Breast epithelium (tissue), 4 donors: ENCODE measurements at regions not wholly inside any gene's neighbourhood (a gene's known extent, or its start where the extent isn't known, plus 50 kb on each side); places are given as distances from the start of the nearest gene placed in this dataset.

Experiments
- DNase-seq, 2 donors: peaks; one replicate each; pipeline ENCODE4 v3.0.0-alpha.2; 2019; ENCODE audit warnings: low spot score in 2 of 2
- H3K27ac ChIP-seq, 2 donors: fragments of 200-600 bp; sonication (generic) in 1 of 2; one replicate each; pipeline ENCODE4 v1.5.1; 2016 to 2019; ENCODE audit warnings: mild to moderate bottlenecking in 1 of 2
- H3K27me3 ChIP-seq, 2 donors: fragments of 200-600 bp; sonication (generic) in 1 of 2; one replicate each; pipeline versions ENCODE4 v1.5.1 to v1.6.0; 2017 to 2019; ENCODE audit warnings: control low read depth in 1 of 2, mild to moderate bottlenecking in 1 of 2
- H3K36me3 ChIP-seq: fragments of 200-600 bp; one replicate; pipeline ENCODE4 v1.5.1; 2019
- H3K4me1 ChIP-seq, 2 donors: fragments of 200-600 bp; sonication (generic); one replicate each; pipeline ENCODE4 v1.5.1; 2016 to 2019; ENCODE audit warnings: control low read depth in 1 of 2
- H3K4me3 ChIP-seq, 3 donors: fragments of 200-600 bp; sonication (generic); 1 replicate in 2 of 3; 2 replicates in 1 of 3; pipeline ENCODE4 v1.5.1; 2016 to 2019; ENCODE audit warnings: mild to moderate bottlenecking in 3 of 3, moderate library complexity in 2 of 3
- H3K9me3 ChIP-seq, 2 donors: fragments of 200-600 bp; sonication (generic) in 1 of 2; one replicate each; pipeline ENCODE4 v1.5.1; 2016 to 2019; ENCODE audit warnings: control low read depth in 1 of 2
- CTCF ChIP-seq, 3 donors: fragments of 450-650 bp; IDR thresholded peaks; one replicate each; pipeline ENCODE4 v1.5.1; 2016 to 2017; ENCODE audit warnings: antibody characterized with exemption in 3 of 3, mild to moderate bottlenecking in 3 of 3, moderate library complexity in 3 of 3
- POLR2A ChIP-seq: fragments of 450-650 bp; IDR thresholded peaks from one replicate; pipeline ENCODE4 v1.6.1; 2016; ENCODE audit warnings: antibody characterized with exemption, mild to moderate bottlenecking, moderate library complexity
- POLR2AphosphoS5 ChIP-seq, 3 donors: sonication (generic); formaldehyde crosslinking; IDR thresholded peaks; one replicate each; pipeline ENCODE4 v1.6.1; 2017; ENCODE audit warnings: antibody characterized with exemption in 3 of 3
- intact Hi-C: fragments of 100-400 bp; cut with DNase I; formaldehyde crosslinking; loops from one replicate; pipeline ENCODE4 v1.15.1; 2023; ENCODE audit warnings: low total_unique reads

- Histone ChIP-seq H3K27me3 (no peaks in the 10 kb centered on the region), H3K4me1 (no peaks in the 10 kb centered on the region), H3K9me3 (no peaks in the 10 kb centered on the region), H3K27ac (peak overlapping the region in 1 of 2 donors; percentile 30), H3K4me3 (no peak overlapping the region), H3K36me3 (no peaks in the 10 kb centered on the region)
- no peak for DNase-seq
- TF ChIP-seq CTCF (IDR thresholded peaks at IDR 0.05), result no peak
- no peak for TF ChIP-seq POLR2A
- TF ChIP-seq POLR2AphosphoS5 (IDR thresholded peaks at IDR 0.05), result no peak
- intact Hi-C loops, result no loop called here
Observed at GRCh38 chr10:28120795-28121194, 121.9 kb upstream of the ODAD2 start.

GRCh38 chr10:28120043-28120749, 121.3 kb upstream of the ODAD2 start:
- TF ChIP-seq POLR2AphosphoS5 (IDR thresholded peaks at IDR 0.05) (peak; percentile 47 to 89 (median 57)), POLR2A (no peak), CTCF (IDR thresholded peaks at IDR 0.05) (no peak)
- no peak overlapping the region for H3K4me3 ChIP-seq
- no peaks in the 10 kb centered on the region for H3K9me3 ChIP-seq
- no peaks in the 10 kb centered on the region for H3K36me3 ChIP-seq
- intact Hi-C loops, result no loop called here
- no peaks in the 10 kb centered on the region for H3K4me1 ChIP-seq
- no peaks in the 10 kb centered on the region for H3K27me3 ChIP-seq
- peak in 1 of 2 donors; percentile 68 for DNase-seq
- H3K27ac ChIP-seq, result peak overlapping the region in 1 of 2 donors; percentile 18

GRCh38 chr10:28118985-28119628, 120.2 kb upstream of the ODAD2 start:
- Histone ChIP-seq H3K4me1 (no peaks in the 10 kb centered on the region), H3K36me3 (no peaks in the 10 kb centered on the region), H3K27ac (peak overlapping the region in 1 of 2 donors; percentile 1), H3K27me3 (no peaks in the 10 kb centered on the region), H3K4me3 (no peak overlapping the region), H3K9me3 (no peaks in the 10 kb centered on the region)
- TF ChIP-seq CTCF (IDR thresholded peaks at IDR 0.05), result no peak
- TF ChIP-seq POLR2A, result no peak
- no peak for TF ChIP-seq POLR2AphosphoS5 (IDR thresholded peaks at IDR 0.05)
- DNase-seq, result no peak
- intact Hi-C loops, result no loop called here

DNA sequence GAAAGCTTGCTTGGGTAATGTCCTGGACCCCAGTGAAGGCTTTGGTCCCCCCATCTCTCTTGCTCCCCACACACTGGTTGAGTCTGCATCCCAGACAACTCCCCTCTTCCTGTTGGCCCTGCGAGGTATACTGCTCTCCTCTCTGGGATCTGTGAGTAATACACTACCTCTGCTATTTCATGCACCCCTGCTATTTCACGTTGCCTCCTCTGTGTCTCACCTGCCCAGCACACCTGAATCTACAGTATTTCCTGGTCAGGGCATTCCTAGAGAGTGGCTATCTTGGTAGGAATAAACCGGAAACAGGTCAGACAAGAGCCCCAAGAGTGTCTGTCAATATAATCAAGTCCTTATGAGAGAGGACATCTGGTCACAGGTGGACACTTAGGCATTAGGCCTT, 114.3 kb upstream of the ODAD2 start:
- H3K36me3 ChIP-seq, result no peaks in the 10 kb centered on the region
- no peaks in the 10 kb centered on the region for H3K4me1 ChIP-seq
- no peak for DNase-seq
- H3K27ac ChIP-seq, result no peak overlapping the region
- H3K4me3 ChIP-seq, result no peak overlapping the region
- no peaks in the 10 kb centered on the region for H3K9me3 ChIP-seq
- TF ChIP-seq CTCF (IDR thresholded peaks at IDR 0.05) (no peak), POLR2AphosphoS5 (IDR thresholded peaks at IDR 0.05) (no peak), POLR2A (no peak)
- no peaks in the 10 kb centered on the region for H3K27me3 ChIP-seq
- intact Hi-C loops, result no loop called here

- no peak overlapping the region for H3K4me3 ChIP-seq
- H3K27ac ChIP-seq, result no peak overlapping the region
- H3K4me1 ChIP-seq, result no peaks in the 10 kb centered on the region
- no peaks in the 10 kb centered on the region for H3K27me3 ChIP-seq
- TF ChIP-seq POLR2AphosphoS5 (IDR thresholded peaks at IDR 0.05), result no peak
- no peak for TF ChIP-seq CTCF (IDR thresholded peaks at IDR 0.05)
- TF ChIP-seq POLR2A, result no peak
- intact Hi-C loops, result no loop called here
- no peak for DNase-seq
- no peaks in the 10 kb centered on the region for H3K36me3 ChIP-seq
- no peaks in the 10 kb centered on the region for H3K9me3 ChIP-seq
Observed at GRCh38 chr10:28111712-28112111, 112.8 kb upstream of the ODAD2 start.
